Germinal center (tissue), 1 donor: ENCODE measurements at regions not wholly inside any gene's neighbourhood (a gene's known extent, or its start where the extent isn't known, plus 50 kb on each side); places are given as distances from the start of the nearest gene placed in this dataset.
"Not testable (repeated sequence)": the region's sequence is repeated elsewhere in the genome, so short reads cannot be mapped to it uniquely, and the experiment has no call there.

Experiments used
- DNase-seq: peaks from one replicate; pipeline ENCODE4 v3.0.0; 2012; ENCODE audit warnings: mixed read lengths, low spot score

DNA sequence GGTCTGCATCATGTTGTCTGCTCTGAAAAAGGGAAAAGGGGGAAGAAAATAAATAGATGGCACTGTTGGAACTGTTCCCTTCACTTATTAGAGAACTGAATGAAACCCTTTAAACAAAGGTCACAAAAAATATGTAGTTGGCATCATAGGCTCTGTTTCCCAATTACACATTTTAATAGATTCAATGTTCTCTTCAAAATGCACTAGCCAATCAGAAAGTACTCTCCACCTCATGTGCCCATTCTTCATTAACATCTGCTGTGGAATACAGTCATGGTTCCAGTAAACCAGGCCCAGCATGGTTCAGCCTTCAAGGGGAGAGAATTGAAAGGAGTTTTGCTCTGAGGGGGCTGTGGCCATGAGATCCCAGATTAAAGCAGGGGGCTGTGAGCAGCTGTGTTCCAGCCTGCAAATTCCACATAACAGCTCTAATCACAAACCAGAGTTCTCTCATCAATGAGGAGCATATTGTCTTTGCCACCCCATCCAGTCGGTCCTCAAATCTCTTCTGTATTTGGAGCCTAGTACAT is 165.9 kb upstream of the CREB1 start:
- no peak for DNase-seq

DNA sequence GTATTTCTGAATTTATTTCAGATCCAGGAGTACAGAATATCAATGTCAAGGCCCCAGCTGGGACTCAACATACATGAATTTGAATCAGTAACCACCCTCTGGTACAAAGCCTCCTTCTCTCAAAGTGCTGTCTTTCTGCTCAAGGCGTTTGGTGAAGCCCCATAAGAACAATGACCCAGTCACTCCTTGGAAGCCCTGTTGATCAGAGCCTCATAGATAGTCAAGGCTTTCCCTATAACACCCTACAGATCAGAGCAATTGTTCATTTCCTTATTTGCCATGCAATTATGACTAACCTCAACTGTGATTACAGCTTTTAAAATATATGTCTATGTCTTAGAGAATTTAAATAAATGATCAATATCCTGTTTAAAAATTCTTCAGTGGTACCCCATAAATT is 159.1 kb upstream of the CREB1 start:
- DNase-seq = no peak

DNA sequence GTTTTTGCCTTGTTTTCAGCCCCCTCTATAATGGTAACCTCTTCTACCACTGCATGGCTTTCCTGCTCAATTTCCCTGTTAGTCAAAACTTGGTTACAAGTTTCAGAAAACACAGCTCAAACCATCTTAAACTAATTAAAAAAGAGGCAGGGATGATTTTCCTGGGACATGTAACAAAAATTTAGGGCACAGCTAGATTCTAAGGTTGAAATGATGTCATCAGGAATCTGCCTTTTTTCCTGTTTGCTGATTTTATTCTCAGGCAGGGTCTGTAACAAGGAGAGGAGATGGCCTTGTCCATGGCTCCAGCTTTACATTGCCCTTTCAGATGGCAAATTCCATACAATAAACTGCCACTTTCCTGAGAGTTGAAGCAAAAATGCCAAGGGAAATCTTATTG is 157.9 kb upstream of the CREB1 start:
- no peak for DNase-seq

DNA sequence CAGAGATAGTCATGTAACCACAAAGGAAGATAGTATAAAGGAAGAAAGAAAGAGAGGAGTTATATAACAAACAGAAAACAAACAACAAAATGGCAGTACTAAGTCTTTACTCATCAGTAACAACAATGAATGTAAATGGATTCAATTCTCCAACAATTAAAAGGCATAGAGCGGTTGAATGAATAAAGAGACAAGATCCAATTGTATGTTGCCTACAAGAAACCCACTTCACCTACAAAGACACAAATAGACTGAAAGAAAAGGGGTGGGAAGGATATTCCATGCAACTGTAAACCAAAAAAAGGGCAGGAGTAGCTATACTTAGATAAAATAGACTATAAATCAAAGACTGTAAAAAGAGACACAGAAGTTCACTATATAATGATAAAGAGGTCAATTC is 157.3 kb upstream of the CREB1 start:
- no peak for DNase-seq

DNA sequence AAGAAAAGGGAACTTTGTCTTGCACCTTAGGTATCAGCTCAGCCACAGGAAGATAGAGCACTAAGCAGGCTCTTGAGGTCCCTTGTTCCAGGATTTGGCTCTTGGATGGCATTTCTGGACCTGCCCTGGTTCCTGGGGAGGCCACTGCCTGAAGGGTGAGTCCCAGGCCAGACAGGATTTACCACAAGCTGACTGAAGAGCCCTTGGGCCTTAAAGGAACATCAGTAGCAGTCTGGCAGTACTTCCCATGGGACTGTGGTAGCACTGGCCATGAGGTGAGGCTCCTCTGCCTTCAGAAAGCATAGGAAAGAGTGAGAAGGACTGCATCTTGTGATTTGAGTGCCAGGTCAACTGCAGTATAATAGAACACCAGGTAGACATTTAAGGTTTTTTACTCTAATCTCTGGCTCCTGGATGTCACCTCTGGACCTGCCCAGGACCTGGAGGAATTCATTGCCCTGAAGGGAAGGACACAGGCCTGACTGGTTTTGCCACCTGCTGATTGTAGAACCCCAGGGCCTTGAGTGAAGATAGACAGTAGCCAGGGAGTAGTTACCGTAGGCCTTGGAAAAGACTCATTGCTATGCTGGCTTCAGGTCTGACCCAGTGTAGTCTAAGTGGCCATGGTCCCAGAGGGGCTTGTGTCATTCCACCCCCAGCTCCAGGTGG is 154.4 kb upstream of the CREB1 start:
- DNase-seq = no peak

DNA sequence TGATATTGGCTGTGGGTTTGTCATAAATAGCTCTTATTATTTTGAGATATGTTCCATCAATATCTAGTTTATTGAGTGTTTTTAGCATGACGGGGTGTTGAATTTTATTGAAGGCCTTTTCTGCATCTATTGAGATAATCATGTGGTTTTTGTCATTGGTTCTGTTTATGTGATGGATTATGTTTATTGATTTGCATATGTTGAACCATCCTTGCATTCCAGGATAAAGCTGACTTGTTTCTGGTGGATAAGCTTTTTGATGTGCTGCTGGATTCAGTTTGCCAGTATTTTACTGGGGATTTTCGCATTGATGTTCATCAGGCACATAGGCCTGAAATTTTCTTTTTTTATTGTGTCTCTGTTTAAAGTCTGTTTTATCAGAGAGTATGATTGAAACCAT is 151.1 kb upstream of the CREB1 start:
- not testable (repeated sequence) for DNase-seq

DNA sequence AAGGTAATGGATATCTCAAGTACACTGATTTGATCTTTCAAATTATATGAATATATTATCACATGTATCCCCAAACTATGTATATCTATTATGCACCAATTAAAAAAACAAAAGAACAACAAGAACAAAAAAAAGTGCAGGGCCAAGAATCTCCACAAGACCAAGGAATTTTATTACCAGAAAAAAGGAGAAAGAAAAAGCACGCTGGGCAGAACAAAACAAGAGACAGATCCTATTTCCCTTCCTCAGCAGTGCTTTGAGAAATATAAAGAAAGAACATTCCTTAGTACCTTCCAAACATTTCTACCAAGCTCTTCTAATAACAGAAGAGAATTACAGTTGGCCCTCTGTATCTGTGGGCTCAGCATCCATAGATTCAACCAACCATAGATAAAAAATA is 144.7 kb upstream of the CREB1 start:
- no peak for DNase-seq

DNA sequence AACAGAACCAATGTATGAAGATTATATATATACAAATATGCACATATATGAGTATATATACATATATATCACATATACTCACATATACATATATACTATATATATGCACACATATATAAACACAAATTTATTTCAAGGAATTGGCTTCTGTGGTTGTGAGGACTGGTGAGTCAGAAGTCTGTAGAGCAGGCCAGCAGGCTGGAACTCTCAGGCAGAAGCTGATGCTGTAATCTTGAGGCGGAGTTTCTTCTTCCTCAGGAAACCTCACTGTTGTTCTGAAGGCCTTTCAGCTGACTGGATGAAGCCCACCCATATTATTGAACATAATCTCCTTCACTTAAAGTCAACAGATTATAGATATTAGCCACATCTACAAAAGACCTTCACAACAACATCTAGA is 143.9 kb upstream of the CREB1 start:
- no peak for DNase-seq

DNA sequence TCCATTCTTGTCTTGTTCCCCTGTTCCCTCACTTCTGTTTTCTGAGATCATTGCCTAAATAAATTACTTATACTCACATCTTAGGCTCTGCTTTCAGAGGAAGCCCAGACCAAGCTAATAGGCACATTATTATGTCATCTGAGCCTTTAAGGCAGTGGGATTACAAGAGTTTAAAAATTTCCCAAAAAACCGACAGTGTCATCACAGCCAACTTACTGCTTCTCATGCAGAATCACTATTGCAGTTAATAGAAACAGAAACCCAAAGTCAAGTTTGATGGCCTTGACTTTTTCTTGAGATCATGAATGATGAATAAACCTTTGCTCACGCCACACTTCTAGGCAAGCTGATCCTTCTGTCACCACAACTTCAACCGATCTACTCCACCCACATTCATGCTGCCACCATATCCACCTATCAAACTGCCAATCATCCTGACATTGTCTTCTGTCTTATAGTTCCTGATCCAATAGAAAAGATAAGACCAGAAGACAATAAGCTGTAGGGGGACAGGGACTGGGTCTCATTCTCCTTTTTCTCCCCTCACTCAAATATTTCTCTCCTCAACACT is 142.7 kb upstream of the CREB1 start:
- no peak for DNase-seq

DNA sequence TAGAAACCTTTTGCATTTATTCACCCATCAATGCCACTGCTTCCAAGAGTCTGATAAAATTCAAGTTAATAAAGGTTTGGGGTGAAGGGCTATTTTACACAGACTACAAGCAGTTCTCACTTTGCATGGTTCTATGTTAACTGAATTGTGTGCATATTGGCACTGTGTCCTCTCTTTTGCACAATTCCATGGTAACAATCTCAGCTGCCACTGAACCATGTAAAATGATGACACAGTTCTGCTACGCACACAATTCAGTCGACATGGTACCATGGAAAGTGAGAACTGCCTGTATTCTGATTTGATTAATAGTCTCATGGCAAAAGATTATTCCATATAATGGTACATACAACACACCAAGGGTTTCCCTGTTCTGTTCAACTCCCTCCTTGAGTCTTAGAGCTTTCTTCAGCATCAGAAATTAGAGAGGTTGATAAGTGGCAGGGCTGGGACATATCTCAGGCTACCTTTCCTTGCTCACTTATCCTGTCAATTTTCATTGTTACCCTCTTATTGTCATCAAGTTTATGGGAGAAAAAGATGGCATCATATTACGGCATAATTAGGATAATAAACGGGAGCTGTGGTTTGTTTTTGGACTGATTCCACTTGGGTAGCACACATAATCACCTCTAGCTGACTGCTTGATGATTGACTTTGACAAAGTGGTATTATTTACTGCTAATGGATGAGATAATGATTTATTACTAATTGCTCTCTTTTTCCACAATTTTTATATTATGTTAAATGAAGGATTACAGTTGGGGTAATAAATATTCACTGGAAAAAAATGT is 139.3 kb upstream of the CREB1 start:
- no peak for DNase-seq

DNA sequence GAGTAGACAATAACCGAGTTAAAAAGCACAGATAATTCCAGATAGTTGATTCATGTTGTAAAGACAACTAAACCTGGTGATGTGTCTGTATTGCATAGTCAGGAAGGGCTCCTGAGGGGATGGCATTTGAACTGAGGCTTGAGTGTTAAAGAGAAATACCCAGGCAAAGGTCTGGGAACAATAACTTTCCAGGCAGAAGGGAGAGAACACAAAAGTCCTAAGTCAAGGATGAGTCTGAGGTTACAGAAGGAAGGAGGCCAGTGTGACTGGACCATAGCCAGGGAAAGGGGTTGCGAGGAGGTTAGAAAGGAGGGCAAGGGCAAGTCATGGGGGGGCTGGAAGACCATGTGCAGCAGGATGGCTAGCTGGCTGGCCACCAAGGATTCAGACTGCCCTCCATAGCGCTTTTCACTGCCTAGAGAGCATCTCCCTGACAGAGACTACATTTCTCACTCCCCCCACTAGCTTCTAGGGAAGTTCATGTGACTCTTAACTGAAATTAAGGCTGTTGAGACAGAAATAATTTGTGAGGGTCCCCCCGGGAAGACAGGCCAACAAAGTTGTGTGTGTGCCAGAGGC is 135.5 kb upstream of the CREB1 start:
- DNase-seq = no peak

DNA sequence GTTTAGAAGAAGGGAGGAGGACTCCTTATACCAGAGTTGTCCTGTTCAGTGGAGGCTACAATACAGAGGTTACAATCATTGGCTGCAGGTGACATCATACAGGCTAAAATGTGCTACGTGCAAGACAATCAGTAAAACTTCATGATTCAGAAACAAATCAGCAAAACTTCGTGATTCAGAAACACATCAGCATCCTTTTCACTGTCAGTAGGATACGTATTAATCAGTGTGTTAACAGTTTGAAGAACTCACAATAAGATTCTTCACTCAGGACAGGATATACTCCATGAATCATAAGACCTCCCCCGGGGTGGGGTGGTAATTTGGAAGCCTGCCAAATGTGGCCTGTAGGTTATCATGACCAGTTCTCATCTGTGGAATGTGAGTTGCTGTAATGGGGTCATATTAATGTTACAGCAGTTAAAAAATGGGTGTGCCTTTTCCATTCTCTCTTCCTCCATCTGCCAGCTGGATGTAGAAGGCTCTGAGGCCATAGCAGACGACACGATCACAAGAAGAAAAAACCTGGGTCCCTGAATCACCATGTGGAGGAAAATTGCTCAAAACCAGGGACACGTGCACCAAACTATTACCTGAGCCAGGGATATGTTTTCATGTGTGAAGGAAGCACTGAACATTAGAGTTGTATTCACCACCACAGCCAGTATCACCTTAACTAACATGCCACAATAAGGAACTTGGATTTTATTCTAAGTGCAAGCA is 134.8 kb upstream of the CREB1 start:
- no peak for DNase-seq

DNA sequence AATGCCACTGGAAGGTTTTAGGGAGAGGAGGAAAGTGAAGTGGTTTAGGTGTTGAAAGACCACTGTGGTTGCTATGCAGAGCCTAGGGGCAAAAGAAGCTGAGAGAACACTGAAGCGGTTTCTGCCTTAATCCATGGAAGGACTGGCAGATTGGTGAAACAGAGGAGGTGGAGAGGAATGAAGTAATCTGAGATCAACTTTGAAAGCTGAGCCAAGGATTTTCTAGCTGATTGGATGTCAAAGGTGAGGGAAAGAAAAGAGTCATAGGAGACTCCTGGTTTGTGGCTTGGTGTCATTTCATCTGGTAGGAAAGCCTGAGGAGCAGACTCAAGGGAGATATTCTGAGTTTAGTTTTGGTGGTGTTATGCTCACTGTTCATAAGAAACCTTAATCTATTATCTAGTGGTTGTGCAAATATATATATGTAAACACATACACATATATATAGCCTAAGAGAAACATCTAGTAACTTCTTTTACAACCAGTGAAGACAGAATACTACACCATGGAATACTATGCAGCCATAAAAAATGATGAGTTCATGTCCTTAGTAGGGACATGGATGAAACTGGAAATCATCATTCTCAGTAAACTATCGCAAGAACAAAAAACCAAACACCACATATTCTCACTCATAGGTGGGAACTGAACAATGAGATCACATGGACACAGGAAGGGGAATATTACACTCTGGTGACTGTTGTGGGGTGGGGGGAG is 134.1 kb upstream of the CREB1 start:
- DNase-seq = no peak

DNA sequence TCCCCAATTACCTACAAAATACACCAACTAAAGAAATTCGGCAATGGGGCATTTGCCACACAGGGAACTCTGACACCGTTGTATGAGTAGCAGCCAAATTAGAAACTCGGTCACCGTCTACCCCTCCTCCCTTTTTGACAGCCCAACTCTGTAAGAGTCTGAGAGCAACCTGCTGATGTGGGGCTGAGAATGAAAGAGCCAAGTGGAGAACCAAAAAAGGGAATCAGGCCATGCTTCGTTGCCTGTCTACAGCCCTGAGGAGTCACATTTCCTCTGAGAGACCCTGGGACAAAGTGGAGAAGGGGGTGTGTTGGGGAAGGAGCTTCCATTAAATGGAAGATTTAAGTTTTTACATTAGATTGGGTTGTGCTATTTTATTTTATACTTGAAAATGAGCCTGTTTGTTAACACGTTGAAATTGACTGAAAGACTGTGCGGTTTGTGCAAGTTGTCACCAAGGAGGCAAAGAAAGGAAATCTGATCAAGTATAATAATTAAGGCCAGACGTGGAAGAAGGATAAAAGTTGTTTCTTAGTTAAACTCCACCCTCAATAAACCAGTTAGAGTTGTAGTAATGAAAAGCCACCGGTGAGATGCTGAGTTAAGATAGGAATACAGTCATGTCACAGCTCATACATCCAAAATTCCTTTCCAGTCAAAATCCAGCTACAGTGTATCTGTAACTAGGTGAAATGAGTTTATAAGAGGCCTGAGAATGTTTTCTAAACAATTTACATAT is 131.7 kb upstream of the CREB1 start:
- DNase-seq = no peak

DNA sequence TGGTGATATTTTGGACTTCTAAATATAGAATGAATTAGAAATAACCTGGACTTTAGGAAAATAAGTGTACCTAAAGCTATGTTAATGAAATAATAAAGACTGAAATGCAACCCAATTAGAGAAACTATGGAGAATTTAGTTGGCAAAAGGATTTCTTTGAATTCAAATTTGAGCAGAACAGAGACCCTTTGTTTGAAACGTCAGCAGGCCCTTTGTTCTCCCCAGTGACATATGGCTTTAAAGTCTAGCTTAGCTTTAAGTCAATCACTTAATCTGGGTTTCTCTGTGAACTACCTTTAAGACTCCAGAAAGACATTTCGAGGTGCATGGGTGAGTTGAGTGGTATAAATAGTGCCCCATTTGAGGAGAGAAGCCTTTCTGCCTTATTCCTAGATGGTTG is 130.5 kb upstream of the CREB1 start:
- no peak for DNase-seq

DNA sequence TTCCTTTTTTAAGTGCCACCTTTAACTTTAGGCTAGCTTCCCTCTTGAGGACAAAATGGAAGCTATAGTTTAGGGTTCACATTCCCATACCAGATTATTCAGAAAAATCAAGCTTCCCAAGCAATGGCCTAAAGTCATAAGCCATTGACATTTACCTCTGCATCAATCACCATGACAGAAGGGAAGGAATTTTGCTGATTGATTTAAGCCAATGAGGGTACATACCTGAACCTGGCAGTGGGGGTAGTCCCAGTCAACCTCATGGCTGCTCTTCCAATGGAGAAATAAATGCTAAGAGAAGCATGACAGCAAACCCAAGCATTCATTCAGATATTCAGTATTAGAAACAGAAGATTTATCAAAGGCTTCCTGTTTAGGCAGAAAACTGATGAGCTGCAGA is 128.4 kb upstream of the CREB1 start:
- no peak for DNase-seq

DNA sequence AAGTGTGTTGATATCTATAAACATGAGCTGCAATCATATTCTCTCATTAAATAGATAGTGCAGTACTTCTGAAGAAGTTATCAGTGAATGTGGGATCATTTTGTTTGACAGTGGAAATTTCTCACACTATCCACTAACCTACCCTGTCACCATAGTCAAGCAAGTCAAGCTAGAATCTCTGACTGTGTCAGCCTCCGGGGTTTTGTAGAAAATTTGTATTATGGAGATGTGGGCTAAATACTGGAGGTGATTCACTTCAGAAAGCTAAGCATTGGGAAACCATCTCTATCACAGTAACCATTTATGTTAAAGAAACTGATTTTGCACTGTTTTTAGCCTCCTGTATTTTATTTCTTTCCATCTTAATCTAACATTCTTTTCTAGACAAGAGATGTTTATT is 126.6 kb upstream of the CREB1 start:
- DNase-seq = no peak

DNA sequence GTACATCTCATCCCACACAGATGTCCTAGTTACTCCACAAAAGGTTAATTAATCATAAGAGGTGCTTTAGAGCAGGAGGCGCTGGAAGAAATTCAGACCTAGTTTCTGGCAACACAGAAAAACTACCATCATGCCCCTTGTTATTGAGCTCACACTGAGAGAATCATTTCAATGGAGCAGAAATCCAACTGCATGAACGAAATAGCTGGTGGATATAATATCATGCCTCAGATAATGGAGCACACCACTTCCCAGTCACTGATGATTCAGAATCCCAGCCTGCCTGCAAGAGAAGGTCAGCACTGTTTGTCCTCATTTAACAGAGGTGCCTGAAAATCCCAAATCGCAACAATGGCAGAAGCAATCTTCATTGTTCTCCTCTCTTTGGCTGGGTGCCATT is 125.8 kb upstream of the CREB1 start:
- DNase-seq = no peak

DNA sequence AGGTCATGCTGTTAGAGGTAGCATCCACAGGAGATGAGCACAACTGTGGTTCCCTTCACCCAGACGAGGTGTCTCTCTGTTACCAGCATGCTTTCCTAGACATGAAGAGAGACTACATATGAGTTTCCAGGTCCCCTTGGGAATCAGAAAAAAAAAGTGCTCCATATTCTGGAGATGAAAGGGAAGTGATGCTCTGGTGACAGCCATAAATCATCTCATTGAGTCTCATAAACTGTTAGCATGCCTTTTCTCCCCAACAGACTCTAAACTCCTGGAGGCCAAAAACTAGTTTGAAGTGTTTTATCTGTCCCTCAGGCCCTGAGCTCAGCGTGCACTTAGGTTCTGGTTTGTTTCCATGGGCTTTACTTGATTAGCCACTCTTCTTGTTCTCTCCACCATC is 124.6 kb upstream of the CREB1 start:
- no peak for DNase-seq

DNA sequence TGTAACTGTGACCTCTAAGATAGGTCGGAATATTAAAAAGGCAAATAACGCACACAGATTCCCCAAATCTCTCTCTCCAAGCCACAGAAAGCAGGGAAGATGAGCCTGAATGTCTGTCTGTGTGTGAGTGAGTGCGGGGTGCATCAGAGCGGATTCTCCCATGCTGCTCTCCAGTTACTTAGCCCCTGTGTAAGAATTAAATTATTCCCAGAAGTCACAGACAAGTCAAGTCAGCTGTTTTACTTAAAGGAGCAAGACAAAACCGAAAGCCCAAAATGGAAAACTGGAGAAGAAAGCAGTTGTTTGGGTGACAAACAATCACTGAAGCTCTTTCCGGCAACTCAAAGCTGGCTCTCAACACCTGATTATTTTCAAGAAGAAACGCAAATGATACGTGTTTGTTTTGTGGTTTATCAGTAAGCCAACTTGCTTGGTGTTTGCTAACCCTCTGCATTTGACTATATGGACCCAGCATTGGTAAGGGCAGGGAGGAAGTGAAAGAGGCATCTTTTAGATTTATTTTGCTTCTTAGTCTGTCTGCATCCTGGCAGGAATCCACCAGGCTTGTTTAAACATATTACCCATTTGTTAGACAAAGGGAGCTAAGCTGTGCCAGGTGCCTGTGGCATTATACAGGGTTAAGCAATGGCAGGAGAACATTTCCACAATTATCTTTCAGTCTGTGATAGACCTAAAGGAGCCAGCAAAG is 121.5 kb upstream of the CREB1 start:
- no peak for DNase-seq
